H1 (cell line): ENCODE measurements at regions not wholly inside any gene's neighbourhood (a gene's known extent, or its start where the extent isn't known, plus 50 kb on each side); places are given as distances from the start of the nearest gene placed in this dataset.

Experiments used
- CTCF ChIA-PET: fragments of 300-600 bp; sonication (Branson Sonifier 250); formaldehyde crosslinking; loops from one replicate; lab custom pipeline; 2021; ENCODE audit not compliant: partially characterized antibody; lab: Charles Lee
- POLR2A ChIA-PET: fragments of 300-600 bp; sonication (Branson Sonifier 250); formaldehyde crosslinking; loops from one replicate; lab custom pipeline; 2021; ENCODE audit warnings: inconsistent platforms; ENCODE audit not compliant: partially characterized antibody; lab: Charles Lee
- DNase-seq, 2 experiments: peaks; one replicate each; pipeline versions ENCODE4 v3.0.0 to v3.0.0-alpha.2; 2010 to 2022; ENCODE audit warnings: low spot score in 2 of 2, low read depth in 1 of 2, mixed read lengths in 1 of 2
- FAIRE-seq: peaks from 2 replicates; lab custom pipeline; 2011; peaks lifted over from hg19 to GRCh38; lab: Jason Lieb, UNC
- H2AFZ ChIP-seq: 2 replicates; pipeline ENCODE4 v1.8.1; 2012; ENCODE audit warnings: low read length, inconsistent platforms
- H2AK5ac ChIP-seq: 2 replicates; pipeline ENCODE4 v1.6.1; 2013; ENCODE audit warnings: low read depth, low read length
- H2BK120ac ChIP-seq: replicated peaks from 2 replicates; pipeline ENCODE3; 2013; ENCODE audit warnings: low read depth, low read length, inconsistent platforms
- H2BK12ac ChIP-seq: 2 replicates; pipeline ENCODE4 v1.6.1; 2013; ENCODE audit warnings: low read depth, low read length
- H2BK15ac ChIP-seq: 2 replicates; pipeline ENCODE4 v1.6.1; 2013; ENCODE audit warnings: low read length
- H2BK20ac ChIP-seq: 2 replicates; pipeline ENCODE4 v1.6.1; 2013; ENCODE audit warnings: low read length
- H2BK5ac ChIP-seq: 2 replicates; pipeline ENCODE4 v1.6.1; 2013; ENCODE audit warnings: low read depth, low read length
- H3K14ac ChIP-seq: 2 replicates; pipeline ENCODE4 v1.6.1; 2013; ENCODE audit warnings: inconsistent platforms; ENCODE audit not compliant: insufficient read length
- H3K18ac ChIP-seq: 2 replicates; pipeline ENCODE4 v1.6.1; 2013; ENCODE audit warnings: low read length; ENCODE audit errors: extremely low read depth
- H3K23ac ChIP-seq: 2 replicates; pipeline ENCODE4 v1.6.1; 2013; ENCODE audit warnings: inconsistent platforms; ENCODE audit not compliant: insufficient read length
- H3K23me2 ChIP-seq: 2 replicates; pipeline ENCODE4 v1.6.1; 2013; ENCODE audit warnings: low read depth, low read length
- H3K27ac ChIP-seq: 2 replicates; pipeline ENCODE4 v1.6.1; 2011; ENCODE audit warnings: low read depth, low read length, inconsistent platforms
- H3K27me3 ChIP-seq, 4 experiments: replicated peaks in 1 of 4; 1 replicate in 1 of 4; 2 replicates in 3 of 4; pipeline versions ENCODE4 v1.6.1 to v1.8.1; 2011 to 2013; ENCODE audit warnings: low read length in 3 of 4, mild to moderate bottlenecking in 3 of 4, inconsistent platforms in 2 of 4, mixed read lengths in 2 of 4, moderate library complexity in 1 of 4; ENCODE audit not compliant: control insufficient read depth in 3 of 4, insufficient read depth in 3 of 4; ENCODE audit errors: extremely low read depth in 1 of 4
- H3K36me3 ChIP-seq, 4 experiments: 2 replicates each; pipeline versions ENCODE4 v1.6.1 to v1.8.1; 2011 to 2013; ENCODE audit warnings: mild to moderate bottlenecking in 4 of 4, low read length in 3 of 4, moderate library complexity in 2 of 4, control low read depth in 1 of 4, inconsistent platforms in 1 of 4; ENCODE audit not compliant: insufficient read depth in 4 of 4, control insufficient read depth in 2 of 4
- H3K4ac ChIP-seq: replicated peaks from 2 replicates; pipeline ENCODE3; 2013; ENCODE audit warnings: low read length, low read depth, mixed read lengths, inconsistent platforms; ENCODE audit not compliant: insufficient read length
- H3K4me1 ChIP-seq, 4 experiments: replicated peaks in 1 of 4; 1 replicate in 1 of 4; 2 replicates in 3 of 4; pipeline versions ENCODE4 v1.6.1 to v1.8.1; 2011 to 2013; ENCODE audit warnings: low read length in 3 of 4, inconsistent platforms in 2 of 4, mixed read lengths in 1 of 4; ENCODE audit not compliant: insufficient read depth in 4 of 4, control insufficient read depth in 3 of 4
- H3K4me2 ChIP-seq, 2 experiments: 2 replicates each; pipeline versions ENCODE4 v1.6.1 to v1.8.1; 2011 to 2013; ENCODE audit warnings: low read depth in 2 of 2, low read length in 2 of 2, control low read depth in 1 of 2, inconsistent platforms in 1 of 2, mild to moderate bottlenecking in 1 of 2; ENCODE audit not compliant: insufficient read depth in 1 of 2
- H3K4me3 ChIP-seq, 4 experiments: fragments of 200-600, 300-600 bp in 1 of 4; sonication (generic), shearing (Covaris generic), sonication (Bioruptor Twin) in 1 of 4; 2 replicates each; pipeline versions ENCODE4 v1.5.1 to v1.8.1; 2011 to 2016; ENCODE audit warnings: low read length in 4 of 4, low read depth in 3 of 4, control low read depth in 2 of 4, inconsistent platforms in 2 of 4, mild to moderate bottlenecking in 2 of 4, mixed read lengths in 1 of 4, moderate library complexity in 1 of 4; ENCODE audit not compliant: insufficient read depth in 2 of 4; ENCODE audit errors: extremely low read depth in 1 of 4
- H3K56ac ChIP-seq: replicated peaks from 2 replicates; pipeline ENCODE3; 2013; ENCODE audit warnings: low read depth, mild to moderate bottlenecking, mixed read lengths, low read length, inconsistent platforms; ENCODE audit not compliant: insufficient read length
- H3K79me1 ChIP-seq: 2 replicates; pipeline ENCODE4 v1.6.1; 2013; ENCODE audit warnings: low read depth, low read length, control low read depth
- H3K79me2 ChIP-seq, 2 experiments: 2 replicates each; pipeline versions ENCODE4 v1.6.1 to v1.8.1; 2012 to 2013; ENCODE audit warnings: low read length in 2 of 2, mild to moderate bottlenecking in 2 of 2, inconsistent platforms in 1 of 2; ENCODE audit not compliant: insufficient read depth in 2 of 2, control insufficient read depth in 1 of 2
- H3K9ac ChIP-seq, 4 experiments: replicated peaks in 1 of 4; 1 replicate in 1 of 4; 2 replicates in 3 of 4; pipeline versions ENCODE4 v1.6.1 to v1.8.1; 2011 to 2013; ENCODE audit warnings: low read depth in 3 of 4, low read length in 3 of 4, control low read depth in 2 of 4, mild to moderate bottlenecking in 2 of 4, moderate library complexity in 2 of 4, inconsistent platforms in 1 of 4; ENCODE audit errors: extremely low read depth in 1 of 4
- H3K9me3 ChIP-seq, 2 experiments: 2 replicates each; pipeline versions ENCODE4 v1.6.1 to v1.8.1; 2012 to 2013; ENCODE audit warnings: mild to moderate bottlenecking in 2 of 2, moderate library complexity in 2 of 2, control low read depth in 1 of 2, inconsistent platforms in 1 of 2, low read depth in 1 of 2, low read length in 1 of 2, mixed read lengths in 1 of 2; ENCODE audit not compliant: insufficient read depth in 2 of 2
- H4K20me1 ChIP-seq, 2 experiments: replicated peaks in 1 of 2; 2 replicates each; pipeline versions ENCODE3 to v1.8.1; 2011 to 2013; ENCODE audit warnings: inconsistent platforms in 2 of 2, low read length in 2 of 2, mild to moderate bottlenecking in 1 of 2; ENCODE audit not compliant: insufficient read depth in 2 of 2, control insufficient read depth in 1 of 2
- H4K5ac ChIP-seq: 2 replicates; pipeline ENCODE4 v1.6.1; 2013; ENCODE audit warnings: low read length, low read depth, mixed read lengths, inconsistent platforms; ENCODE audit not compliant: insufficient read length
- H4K8ac ChIP-seq: 2 replicates; pipeline ENCODE4 v1.8.0; 2013; ENCODE audit warnings: mild to moderate bottlenecking, moderate library complexity, low read length, inconsistent platforms; ENCODE audit not compliant: insufficient read depth; ENCODE audit errors: extremely low read depth
- H4K91ac ChIP-seq: replicated peaks from 2 replicates; pipeline ENCODE3; 2013; ENCODE audit warnings: low read length, mixed read lengths, inconsistent platforms; ENCODE audit not compliant: insufficient read length
- BACH1 ChIP-seq: IDR thresholded peaks from 2 replicates; pipeline ENCODE4 v1.6.1; 2012; ENCODE audit warnings: low read length, improper control_type of control experiment
- CHD1 ChIP-seq: IDR thresholded peaks from 2 replicates; pipeline ENCODE4 v1.6.1; 2012; ENCODE audit warnings: low read depth, low read length, improper control_type of control experiment
- E2F6 ChIP-seq: IDR thresholded peaks from 2 replicates; pipeline ENCODE4 v1.6.1; 2012; ENCODE audit warnings: inconsistent platforms
- EP300 ChIP-seq, 2 experiments: IDR thresholded peaks; 1 replicate in 1 of 2; 2 replicates in 1 of 2; pipeline ENCODE4 v1.6.1; 2011 to 2012; ENCODE audit warnings: low read depth in 2 of 2, low read length in 2 of 2, mild to moderate bottlenecking in 2 of 2, borderline replicate concordance in 1 of 2, inconsistent platforms in 1 of 2, moderate library complexity in 1 of 2
- EZH2 ChIP-seq: fragments of 200-600 bp; sonication (generic); IDR thresholded peaks from 2 replicates; pipeline ENCODE4 v1.7.1; 2012; ENCODE audit warnings: low read depth, mild to moderate bottlenecking, moderate library complexity, low read length, inconsistent platforms; ENCODE audit not compliant: severe bottlenecking
- FOSL1 ChIP-seq: IDR thresholded peaks from 2 replicates; pipeline ENCODE4 v1.6.1; 2011; ENCODE audit warnings: mild to moderate bottlenecking, low read depth, low read length, moderate library complexity; ENCODE audit not compliant: insufficient read depth
- GTF2F1 ChIP-seq: IDR thresholded peaks from 2 replicates; pipeline ENCODE4 v1.6.1; 2012; ENCODE audit warnings: low read depth, low read length, improper control_type of control experiment, borderline replicate concordance
- POU5F1 ChIP-seq: IDR thresholded peaks from 2 replicates; pipeline ENCODE4 v1.6.1; 2011; ENCODE audit warnings: low read depth, mild to moderate bottlenecking, low read length, moderate library complexity
- SAP30 ChIP-seq: fragments of 300-600 bp; sonication (generic); IDR thresholded peaks from 2 replicates; pipeline ENCODE4 v1.7.1; 2012; ENCODE audit warnings: low read length, moderate library complexity, mild to moderate bottlenecking, inconsistent platforms; ENCODE audit not compliant: insufficient read depth, insufficient replicate concordance
- SIN3A ChIP-seq, 2 experiments: IDR thresholded peaks in 1 of 2; conservative IDR thresholded peaks in 1 of 2; 2 replicates each; pipeline ENCODE4 v1.6.1; 2011 to 2012; ENCODE audit warnings: low read length in 2 of 2, improper control_type of control experiment in 1 of 2, low read depth in 1 of 2, mild to moderate bottlenecking in 1 of 2
- SUZ12 ChIP-seq: fragments of 200-600 bp; sonication (generic); IDR thresholded peaks from 2 replicates; pipeline ENCODE4 v1.6.1; 2012; ENCODE audit warnings: mild to moderate bottlenecking, inconsistent platforms, low read length, moderate library complexity, mixed read lengths
- TBP ChIP-seq: IDR thresholded peaks from 2 replicates; pipeline ENCODE4 v1.6.1; 2011; ENCODE audit warnings: low read depth, low read length, improper control_type of control experiment
- TCF12 ChIP-seq: IDR thresholded peaks from 2 replicates; pipeline ENCODE4 v1.6.1; 2011; ENCODE audit warnings: low read depth, mild to moderate bottlenecking, low read length
- ZNF274 ChIP-seq: IDR thresholded peaks from 2 replicates; pipeline ENCODE4 v1.7.0; 2012; ENCODE audit warnings: low read length, borderline replicate concordance; ENCODE audit errors: extremely low read depth
- WGBS, 2 experiments: shearing (Covaris generic) in 1 of 2; methylation state at CpG; one replicate each; pipeline versions ENCODE4 v1.1.6 to v1.1.7; 2013 to 2015; ENCODE audit warnings: low lambda C conversion rate in 2 of 2, mixed read lengths in 2 of 2, inconsistent platforms in 1 of 2, low coverage in 1 of 2, missing lambda C conversion rate in 1 of 2; ENCODE audit not compliant: insufficient replicate concordance in 2 of 2, insufficient coverage in 1 of 2, insufficient read length in 1 of 2; ENCODE audit errors: extremely low coverage in 1 of 2, missing lambda C conversion rate in 1 of 2; 5-methylcytosine and 5-hydroxymethylcytosine counted together

GRCh38 chr14:97624985-97625384 lies 827.8 kb downstream of the VRK1 start:
- H3K4ac ChIP-seq = no peak overlapping the region
- WGBS, 2 experiments = 100% methylated on average over 1 of the region's 1 CpG; no CpG with 5 or more reads in 1 of the 2 experiments
- TF ChIP-seq ZNF274 = no peak
- no peak for TF ChIP-seq E2F6
- no peak for TF ChIP-seq CHD1
- no peak for TF ChIP-seq SUZ12
- no peak for TF ChIP-seq TBP
- no peak for TF ChIP-seq POU5F1
- TF ChIP-seq TCF12 = no peak
- no peak for TF ChIP-seq SIN3A (conservative IDR thresholded peaks at IDR 0.05 in 1 of 2, IDR thresholded peaks at IDR 0.05 in 1 of 2; ENCODE audit: low read depth in 1 of 2, low read length in 2 of 2)
- TF ChIP-seq FOSL1 = no peak
- no peak for TF ChIP-seq GTF2F1
- no peak for TF ChIP-seq EZH2
- no peak for TF ChIP-seq BACH1
- TF ChIP-seq EP300 (IDR thresholded peaks at IDR 0.05; ENCODE audit: borderline replicate concordance in 1 of 2, low read depth in 2 of 2, low read length in 2 of 2) = no peak
- no peak for TF ChIP-seq SAP30

More at GRCh38 chr14:97624985-97625384, 827.8 kb downstream of the VRK1 start:
- no peaks in the 10 kb centered on the region for H3K23me2 ChIP-seq
- no peak overlapping the region for H3K56ac ChIP-seq
- H3K14ac ChIP-seq = no peak overlapping the region
- ChIA-PET POLR2A (no interaction called here), CTCF (interaction anchor here (0.6 kb wide), 1 partner anchor 9 kb away, joined by 3 read pairs; no protein-coding TSS in a partner anchor)
- H3K4me1 ChIP-seq = no peaks in the 10 kb centered on the region
- H2BK120ac ChIP-seq = no peak overlapping the region
- H3K36me3 ChIP-seq = no peaks in the 10 kb centered on the region
- no peaks in the 10 kb centered on the region for H3K79me1 ChIP-seq
- no peak overlapping the region for H2BK20ac ChIP-seq
- H2BK12ac ChIP-seq = no peak overlapping the region
- no peak overlapping the region for H4K8ac ChIP-seq
- no peaks in the 10 kb centered on the region for H3K79me2 ChIP-seq
- H3K27me3 ChIP-seq = no peaks in the 10 kb centered on the region
- H3K9ac ChIP-seq = no peak overlapping the region
- H3K18ac ChIP-seq = no peak overlapping the region
- no peaks in the 10 kb centered on the region for H4K20me1 ChIP-seq
- no peak overlapping the region for H3K27ac ChIP-seq
- H3K4me3 ChIP-seq = no peak overlapping the region
- no peak overlapping the region for H2AK5ac ChIP-seq
- H2BK15ac ChIP-seq = no peak overlapping the region
- no peak overlapping the region for H2AFZ ChIP-seq
- no peaks in the 10 kb centered on the region for H3K9me3 ChIP-seq
- DNase-seq = no peak
- FAIRE-seq = no peak
- no peak overlapping the region for H3K4me2 ChIP-seq
- no peak overlapping the region for H2BK5ac ChIP-seq
- H3K23ac ChIP-seq = no peak overlapping the region
- H4K91ac ChIP-seq = no peak overlapping the region
- H4K5ac ChIP-seq = no peak overlapping the region
